GM19239 (cell line): ENCODE measurements at regions not wholly inside any gene's neighbourhood (a gene's known extent, or its start where the extent isn't known, plus 50 kb on each side); places are given as distances from the start of the nearest gene placed in this dataset.
"Not testable (repeated sequence)": the region's sequence is repeated elsewhere in the genome, so short reads cannot be mapped to it uniquely, and the experiment has no call there.

ENCODE experiments used
- DNase-seq: peaks from one replicate; pipeline ENCODE4 v3.0.0; 2011; ENCODE audit warnings: low spot score; ENCODE audit not compliant: insufficient read length
- FAIRE-seq: peaks from 2 replicates; lab custom pipeline; 2011; peaks lifted over from hg19 to GRCh38; lab: Jason Lieb, UNC

DNA sequence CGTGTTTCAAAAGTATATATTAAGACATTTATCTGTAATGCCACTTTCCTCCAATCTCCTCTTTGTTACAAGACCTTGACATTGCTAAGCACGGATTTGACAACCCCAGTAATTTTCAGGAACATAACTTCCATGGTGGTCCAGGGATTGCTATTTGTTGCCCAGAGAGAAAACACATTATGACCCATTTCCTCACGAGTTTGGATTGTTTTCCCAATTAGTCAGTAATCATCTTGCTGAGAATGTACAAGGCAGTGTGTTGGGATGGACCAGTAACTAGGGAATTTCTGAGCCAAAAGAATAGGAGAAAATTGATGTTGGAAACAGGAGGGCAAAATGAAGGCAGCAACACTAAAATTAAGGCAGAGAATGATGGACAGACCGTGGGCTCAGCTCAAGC is 574.1 kb downstream of the EBF1 start:
- FAIRE-seq, result no peak

DNA sequence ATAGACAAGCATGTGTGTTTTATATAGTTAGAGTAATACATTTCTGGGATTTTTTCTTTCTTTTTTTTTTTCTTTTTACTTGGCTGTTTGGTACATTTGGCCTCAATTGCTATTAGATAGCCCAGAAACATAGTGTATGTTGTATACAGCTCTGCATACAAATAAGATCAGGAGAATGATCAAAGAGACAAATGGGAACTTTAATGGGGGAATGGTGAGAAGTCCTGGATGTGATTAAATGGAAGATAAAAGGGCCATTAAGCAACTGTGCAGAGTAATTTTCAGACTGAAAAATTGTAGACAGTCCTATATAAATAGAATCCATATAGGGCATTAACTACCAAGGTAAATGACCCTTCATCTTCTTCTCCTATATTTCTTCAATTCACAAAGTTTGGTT is 575.6 kb downstream of the EBF1 start:
- FAIRE-seq, result no peak
- no peak for DNase-seq

More for the DNA sequence above, 574.1 kb downstream of the EBF1 start:
- DNase-seq, result no peak

DNA sequence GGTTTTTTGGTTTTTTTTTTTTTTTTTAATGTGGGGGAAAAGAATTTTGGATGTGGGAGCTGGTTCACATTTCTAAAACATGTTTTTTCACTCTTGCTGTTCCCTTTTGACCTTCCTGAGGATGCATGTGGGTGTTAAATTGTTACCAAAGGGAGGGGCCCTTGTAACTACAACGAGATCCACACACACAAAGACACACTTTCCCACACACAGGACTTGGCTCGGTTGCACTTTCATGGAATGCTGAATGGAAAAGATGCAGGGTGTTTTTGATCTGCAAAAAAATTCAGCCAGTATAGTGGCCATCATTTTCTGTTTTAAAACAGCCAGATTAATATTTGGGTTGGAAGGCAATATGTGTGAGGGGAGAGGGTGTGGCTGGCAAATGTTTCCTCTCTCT is 576.9 kb downstream of the EBF1 start:
- no peak for FAIRE-seq
- no peak for DNase-seq

DNA sequence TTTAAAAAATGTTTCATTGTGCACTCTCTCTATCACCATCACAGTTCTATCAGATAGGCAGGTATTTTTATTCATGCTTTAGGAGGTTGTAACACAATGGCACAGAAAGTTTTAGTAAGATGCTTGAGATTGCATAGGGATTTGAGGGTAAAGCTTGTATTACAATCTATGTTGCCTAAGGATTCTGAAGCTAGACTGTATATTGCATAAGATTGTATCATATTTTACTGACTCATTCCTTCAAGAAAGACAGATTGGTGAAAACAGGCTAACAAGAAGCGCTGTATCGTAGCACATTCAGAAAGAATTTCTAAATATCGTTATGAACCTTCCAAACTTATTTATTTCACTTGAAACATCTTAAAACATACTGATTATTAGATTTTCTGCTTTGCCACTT is 577.7 kb downstream of the EBF1 start:
- DNase-seq (no peak), FAIRE-seq (no peak)

DNA sequence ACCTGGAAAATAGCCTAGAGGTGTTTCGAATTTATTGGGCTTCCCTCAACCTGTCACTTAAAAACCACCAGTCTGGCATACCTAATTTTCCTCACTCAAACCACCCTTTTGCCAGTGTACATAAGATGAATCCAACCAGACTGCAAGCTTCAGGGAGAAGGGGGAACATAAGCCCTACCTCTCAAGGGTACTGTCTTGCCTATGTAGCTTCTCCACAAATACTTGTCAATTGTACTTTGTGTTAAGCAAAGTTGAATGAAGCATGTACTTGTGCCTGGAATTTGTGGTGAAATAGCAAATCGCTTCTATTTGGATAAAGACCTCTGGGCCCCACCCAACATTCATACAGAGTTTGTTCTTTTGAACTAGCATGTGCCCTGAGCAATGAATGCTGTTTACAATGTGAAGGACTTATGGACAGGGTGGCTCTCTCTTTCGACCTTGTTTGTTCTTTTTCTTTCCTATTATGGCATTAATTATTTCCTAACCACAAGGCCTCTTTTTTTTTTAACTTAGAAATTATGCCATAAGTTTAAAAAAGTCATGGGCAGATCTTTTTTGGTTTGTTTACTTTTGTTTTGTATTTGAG is 580.2 kb downstream of the EBF1 start:
- FAIRE-seq (no peak), DNase-seq (no peak)

DNA sequence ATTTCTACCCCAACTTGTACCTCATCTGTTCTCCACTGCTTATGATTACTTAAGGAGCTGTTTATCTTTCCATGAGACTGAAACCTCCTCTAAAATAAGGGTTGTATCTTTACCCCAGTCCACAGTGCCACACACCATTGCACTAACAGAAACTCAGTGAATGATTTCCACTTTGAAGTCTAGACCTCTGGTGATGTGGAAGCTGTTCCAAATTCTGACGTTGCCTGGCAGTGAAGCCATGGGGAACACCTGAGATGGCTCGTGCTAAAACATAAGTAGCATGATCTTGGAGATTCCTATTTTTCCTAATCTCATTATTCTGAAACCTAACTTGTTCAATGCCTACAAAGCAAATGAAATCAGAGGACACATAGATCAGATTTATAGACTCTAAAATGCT is 583.2 kb downstream of the EBF1 start:
- FAIRE-seq, result no peak
- DNase-seq, result no peak

DNA sequence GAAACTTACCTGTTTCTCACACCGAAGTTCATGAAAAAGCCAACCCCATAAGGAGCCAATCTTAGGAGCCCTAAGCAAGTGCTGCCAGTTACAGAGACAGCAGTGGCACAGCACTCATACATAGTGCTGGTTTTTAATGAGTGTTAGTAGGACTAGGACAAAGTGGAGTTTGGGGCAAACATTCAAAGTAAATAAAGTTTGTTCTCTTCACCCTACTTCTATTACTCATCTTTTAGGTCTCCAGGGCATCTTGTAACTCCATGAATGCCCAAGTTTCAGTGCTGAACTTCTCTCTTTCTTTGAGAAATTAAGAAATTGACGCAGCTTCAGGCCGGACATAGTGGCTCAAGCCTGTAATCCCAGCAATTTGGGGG is 584.7 kb downstream of the EBF1 start:
- FAIRE-seq (no peak), DNase-seq (no peak)

DNA sequence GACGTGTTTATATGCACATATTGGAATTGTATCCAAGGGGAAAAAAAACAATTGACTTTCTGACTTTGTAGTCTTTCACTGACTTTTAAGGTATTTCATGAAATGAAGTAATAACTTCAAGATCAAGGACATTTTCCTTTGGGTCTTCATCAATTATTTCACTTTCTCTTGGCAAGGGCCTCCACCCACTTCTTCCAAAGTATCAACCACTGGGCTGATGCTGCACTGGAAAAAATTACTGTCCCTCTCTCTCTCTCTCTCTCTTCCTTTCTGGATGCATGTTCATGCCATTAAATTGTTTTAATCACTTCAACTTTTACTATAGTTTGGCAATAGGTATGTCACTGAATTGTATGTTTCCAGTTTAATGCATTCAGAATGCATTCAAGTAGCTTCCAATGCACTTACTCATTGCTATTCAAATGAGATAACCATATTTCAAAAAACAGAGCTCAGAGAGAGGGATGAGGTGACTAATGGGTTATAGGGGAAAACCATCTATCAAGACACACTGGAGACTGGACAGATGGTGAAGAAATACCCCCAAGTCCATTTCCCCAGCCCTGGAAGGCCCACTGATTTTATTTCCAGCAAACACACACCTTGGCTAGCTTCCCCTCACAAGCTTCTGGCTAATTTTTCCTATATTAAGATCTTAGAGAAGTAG is 585.3 kb downstream of the EBF1 start:
- DNase-seq (no peak), FAIRE-seq (no peak)

DNA sequence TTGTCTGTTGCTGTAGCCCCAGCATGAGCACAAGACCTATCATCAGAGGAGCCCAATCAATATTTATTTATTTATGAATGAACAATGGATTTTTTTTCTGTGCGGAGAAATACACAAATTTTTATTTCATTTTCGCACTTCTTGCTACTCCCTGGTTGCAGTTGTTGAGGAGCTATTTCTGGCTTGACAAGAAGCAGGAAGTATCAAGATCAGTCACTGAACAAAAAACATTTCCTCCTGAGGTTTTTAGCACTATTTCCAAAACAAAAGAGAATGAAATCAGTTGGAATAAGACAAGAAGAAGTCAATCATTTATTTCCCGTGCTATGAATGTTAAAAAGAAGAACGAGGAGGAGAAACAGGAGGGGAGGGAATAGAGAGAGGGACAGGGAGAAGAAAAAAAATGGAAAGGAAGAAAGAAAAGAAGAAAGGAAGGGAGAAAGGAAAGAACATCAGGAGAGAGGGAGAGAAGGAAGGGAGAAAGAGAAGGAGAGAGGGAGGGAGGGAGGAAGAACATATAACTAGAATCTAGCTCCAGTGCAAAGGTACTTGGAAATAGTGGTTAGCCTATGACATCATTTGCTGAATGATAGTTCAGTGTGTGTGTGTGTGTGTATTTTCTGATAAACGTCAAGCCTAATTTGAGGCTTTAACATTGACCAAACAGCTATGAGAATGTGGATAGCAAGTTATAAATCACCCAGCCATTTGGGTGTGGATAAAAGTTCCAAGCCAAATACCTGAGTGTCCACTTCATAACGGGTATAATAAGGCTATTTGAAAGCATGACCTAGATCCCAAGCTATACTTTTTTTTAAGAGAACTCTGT is 586.0 kb downstream of the EBF1 start:
- no peak for DNase-seq
- FAIRE-seq, result no peak

DNA sequence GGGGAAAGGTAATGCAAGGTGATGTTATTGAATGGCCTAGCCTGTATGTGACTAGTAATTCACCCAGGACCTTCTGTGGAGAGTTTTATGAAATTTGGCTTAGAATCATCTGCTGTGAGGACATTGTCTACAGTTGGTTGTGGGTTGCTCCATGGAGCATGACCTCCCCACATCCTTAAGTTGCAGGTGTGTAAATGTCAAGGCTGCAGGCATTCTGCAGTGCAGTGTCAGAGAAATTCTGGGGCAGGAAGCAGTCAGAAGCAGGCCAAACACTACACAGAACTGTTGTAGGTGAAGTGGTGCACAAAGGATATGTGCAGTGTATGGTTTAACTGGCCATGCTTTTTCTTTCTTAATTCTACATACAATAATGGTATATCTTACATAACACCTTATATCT is 588.3 kb downstream of the EBF1 start:
- peak; percentile 27 for DNase-seq
- peak; percentile 98 for FAIRE-seq

DNA sequence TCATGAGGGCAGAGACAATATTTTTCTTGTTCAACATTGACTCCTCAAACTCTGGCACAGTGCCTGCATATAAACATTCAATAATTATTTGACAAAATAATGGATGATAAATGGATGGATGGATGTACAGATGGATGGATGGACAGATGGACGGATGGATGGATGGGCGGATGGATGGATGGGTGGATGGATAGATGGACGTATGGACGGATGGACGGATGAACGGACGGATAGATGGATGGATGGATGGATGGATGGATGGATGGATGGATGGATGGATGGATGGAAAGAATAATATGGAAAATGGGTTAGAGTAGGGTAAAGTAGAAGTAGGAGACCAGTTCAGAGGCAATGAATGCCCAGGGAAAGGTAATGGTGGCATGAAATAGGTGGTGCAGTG is 589.2 kb downstream of the EBF1 start:
- FAIRE-seq, result peak; percentile 11
- DNase-seq, result no peak

DNA sequence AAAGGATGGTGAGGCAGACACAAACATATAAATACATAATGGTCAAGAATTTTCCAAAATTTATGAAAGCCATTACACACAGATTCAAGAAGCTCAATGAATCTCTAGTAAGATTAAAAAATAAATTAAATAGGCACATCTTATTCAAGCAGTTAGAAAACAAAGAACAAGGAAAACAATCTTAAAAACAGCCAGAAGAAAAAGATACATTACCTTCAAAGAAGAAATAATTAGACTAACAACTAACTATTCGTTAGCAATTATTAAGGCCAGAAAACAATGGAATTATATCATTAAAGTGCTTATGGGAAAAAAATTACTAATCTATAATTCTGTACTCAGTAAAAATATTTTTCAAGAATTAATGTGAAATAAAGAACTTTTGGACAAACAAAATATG is 593.1 kb downstream of the EBF1 start:
- DNase-seq, result no peak
- FAIRE-seq, result no peak

DNA sequence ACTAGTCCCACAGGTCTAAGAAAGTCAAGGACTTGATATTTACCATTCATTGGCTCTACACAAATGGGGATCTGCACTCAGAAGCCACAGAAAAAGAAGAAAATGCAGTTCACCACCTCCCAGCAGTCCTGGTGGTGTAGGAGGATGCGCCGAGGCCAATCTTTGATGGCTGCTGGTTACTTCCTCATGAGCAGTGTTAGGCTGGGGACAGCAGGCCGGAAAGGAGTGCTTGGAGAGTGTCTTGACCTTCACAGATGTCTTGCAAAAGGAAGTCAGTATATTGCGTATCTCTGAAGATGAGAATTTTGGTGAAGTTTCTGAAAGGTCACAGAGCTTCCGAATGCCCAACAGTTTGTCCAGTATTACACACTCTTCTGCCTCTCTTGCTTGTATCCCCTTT is 597.0 kb downstream of the EBF1 start:
- DNase-seq (no peak), FAIRE-seq (no peak)

DNA sequence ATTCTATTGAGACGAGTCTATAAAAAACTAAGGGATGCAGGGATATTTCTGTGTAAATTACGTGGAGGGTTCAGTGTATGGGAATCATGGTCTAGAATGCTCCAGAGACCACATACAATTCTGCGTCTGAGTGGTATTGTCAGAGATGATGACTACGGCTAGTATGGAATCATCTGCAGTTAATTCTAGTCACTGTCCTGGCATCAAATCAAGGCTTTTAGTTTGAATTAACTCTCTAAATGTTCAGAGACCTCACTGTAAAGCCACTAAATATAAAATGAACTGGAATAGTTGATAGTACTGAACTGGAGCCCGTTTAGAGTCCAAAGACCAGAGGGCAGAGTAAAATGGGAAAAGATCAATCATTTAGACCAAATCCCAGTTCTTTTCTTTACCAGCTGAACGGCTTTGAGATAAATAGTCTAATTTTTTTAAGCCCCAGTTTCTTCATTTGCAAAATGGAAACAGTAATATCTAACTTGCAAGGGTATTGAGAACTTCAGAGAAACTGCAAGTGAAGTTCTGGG is 599.8 kb downstream of the EBF1 start:
- DNase-seq (no peak), FAIRE-seq (no peak)

DNA sequence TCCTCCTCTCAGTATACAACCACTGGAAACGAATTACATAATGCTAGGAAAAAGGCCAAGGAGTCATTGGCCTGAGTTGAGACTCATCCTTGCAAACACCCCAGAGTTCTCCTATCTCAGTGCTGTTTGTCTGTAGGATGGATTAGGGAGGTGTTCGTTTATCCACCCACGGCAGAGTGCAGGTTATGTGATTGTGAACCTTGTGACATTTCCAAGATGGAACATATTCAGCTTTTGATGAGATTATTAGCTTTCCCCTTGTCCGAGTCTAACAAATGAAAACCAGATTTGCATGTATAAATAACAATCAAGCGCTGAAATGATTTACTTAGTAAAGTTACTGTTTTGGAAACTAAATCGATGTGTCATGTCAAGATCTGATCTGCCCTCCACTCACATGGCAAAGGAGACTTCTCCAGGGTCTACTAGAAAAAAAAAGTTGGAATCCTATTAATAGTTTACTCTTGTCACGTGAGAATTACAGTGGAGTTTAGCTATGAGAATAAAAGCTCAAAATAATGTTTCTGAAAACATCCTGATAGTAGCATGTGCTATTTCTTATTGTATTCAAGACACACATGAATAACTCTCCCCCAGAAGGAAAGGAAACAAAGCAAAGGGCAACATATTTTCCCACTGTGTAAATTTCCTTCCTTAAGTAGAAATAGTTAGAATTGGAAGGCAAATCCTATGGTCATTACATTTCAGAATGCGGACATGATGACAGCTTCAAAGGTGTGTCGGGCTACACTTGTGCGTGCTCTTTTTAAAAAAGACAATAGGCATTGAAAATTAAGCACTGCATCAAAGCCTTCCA is 600.4 kb downstream of the EBF1 start:
- no peak for DNase-seq
- no peak for FAIRE-seq

DNA sequence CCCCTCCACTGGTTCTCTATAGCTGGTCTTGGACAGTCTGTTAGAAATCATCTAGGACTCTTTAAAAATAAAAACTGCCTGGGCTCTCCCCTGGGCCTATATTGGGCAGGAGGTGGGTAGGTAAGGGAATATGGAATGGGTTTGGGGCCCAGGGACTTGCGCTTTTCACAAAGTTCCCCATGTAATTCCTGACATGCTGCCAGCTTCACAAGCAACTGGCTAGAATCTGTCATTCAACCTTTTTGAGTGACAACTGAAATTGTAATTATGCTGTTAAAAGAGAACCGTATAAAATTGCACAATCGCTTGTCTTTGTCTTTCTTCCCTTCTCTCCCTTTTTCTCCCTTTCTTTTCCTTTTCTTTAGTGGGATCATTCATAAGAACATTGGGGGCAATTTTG is 603.1 kb downstream of the EBF1 start:
- DNase-seq (no peak), FAIRE-seq (no peak)

DNA sequence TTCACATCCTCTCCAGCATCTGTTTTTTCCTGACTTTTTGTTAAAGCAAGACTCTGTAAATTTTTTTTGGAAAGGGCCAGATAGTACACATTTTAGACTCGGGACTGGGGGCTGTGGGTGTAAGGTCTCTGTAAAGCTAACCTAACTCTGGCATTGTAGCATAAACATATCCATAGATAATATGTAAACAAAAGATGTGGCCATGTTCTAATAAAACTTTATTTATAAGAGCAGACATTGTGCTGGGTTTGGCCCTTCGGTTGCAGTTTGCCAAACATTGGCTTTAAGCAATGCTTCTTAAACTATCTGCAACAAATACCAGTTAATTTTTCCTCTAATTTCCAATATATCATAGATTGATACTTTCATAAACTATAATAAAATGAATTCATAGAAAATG is 605.2 kb downstream of the EBF1 start:
- DNase-seq (no peak), FAIRE-seq (no peak)

DNA sequence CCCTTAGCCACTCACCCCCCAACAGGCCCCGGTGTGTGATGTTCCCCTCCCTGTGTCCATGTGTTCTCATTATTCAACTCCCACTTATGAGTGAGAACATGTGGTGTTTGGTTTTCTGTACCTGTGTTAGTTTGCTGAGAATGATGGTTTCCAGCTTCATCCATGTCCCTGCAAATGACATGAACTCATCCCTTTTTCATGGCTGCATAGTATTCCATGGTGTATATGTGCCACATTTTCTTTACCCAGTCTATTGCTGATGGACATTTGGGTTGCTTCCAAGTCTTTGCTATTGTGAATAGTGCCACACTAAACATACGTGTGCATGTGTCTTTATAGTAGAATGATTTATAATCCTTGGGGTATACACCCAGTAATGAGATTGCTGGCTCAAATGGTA is 605.7 kb downstream of the EBF1 start:
- not testable (repeated sequence) for FAIRE-seq

DNA sequence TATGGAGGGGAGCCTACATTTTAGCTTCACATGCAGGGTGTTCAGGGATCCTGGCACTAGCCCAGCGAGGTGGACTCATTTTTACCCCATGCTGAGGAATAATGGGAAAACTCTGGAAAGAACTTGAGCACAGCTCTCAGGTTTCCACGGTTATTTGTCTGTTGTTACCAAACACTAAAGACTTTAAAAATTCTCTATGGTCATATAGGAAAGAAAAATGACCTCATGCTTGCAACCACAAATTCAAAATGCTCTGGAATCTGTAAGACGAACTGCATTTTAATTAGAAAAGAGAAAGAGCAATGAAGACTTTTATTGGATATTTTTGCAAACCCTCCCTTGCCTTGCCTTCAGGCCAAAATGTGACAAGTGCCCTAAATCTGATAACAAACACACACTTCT is 606.9 kb downstream of the EBF1 start:
- DNase-seq, result no peak
- FAIRE-seq, result no peak

More for the DNA sequence above, 605.7 kb downstream of the EBF1 start:
- not testable (repeated sequence) for DNase-seq

DNA sequence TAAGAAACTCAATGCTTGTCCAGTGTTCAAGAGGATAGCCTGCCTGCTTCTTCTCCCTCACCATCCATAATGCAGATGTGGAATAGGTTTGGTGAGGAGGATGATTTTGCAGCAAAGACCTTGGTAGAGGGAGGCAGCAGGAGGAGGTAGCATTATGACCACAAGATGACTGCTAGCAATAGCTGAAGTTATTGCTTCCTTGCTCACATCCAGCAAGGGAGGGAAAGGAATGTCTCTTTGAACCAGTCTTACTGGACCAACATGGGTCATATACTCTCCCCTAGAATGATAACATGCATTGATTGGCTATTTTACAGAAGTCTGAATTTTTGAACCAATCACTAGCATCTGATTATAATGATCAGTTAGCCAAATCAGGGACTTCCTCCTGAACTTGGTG is 607.6 kb downstream of the EBF1 start:
- FAIRE-seq (no peak), DNase-seq (no peak)
